ENCODE measurements at regions not wholly inside any gene's neighbourhood (a gene's known extent, or its start where the extent isn't known, plus 50 kb on each side); places are given as distances from the start of the nearest gene placed in this dataset.
A peak's percentile ranks its signal among the peaks of the same experiment; 100 is the strongest.

GRCh38 chr1:55974714-55975441 is 604.5 kb downstream of the PLPP3 start:
- DNase-seq, result no peak
- H4K91ac ChIP-seq (ENCODE audit: low read length), result no peak overlapping the region
- H3K18ac ChIP-seq (ENCODE audit: low read depth in 1 of 2, low read length in 2 of 2), result peak overlapping the region in 1 of 2 experiments; percentile 13
- H3K27ac ChIP-seq (ENCODE audit: low read length, poor library complexity, severe bottlenecking), result no peak overlapping the region
- peak overlapping the region; percentile 19 for H3K9ac ChIP-seq (ENCODE audit: low read length)
- no peak overlapping the region for H2BK5ac ChIP-seq (ENCODE audit: low read depth, low read length, poor library complexity, severe bottlenecking)
- no peak overlapping the region for H3K4ac ChIP-seq (ENCODE audit: low read depth in 1 of 2, low read length in 2 of 2)
- no peak overlapping the region for H2AFZ ChIP-seq (ENCODE audit: low read depth, low read length)
- H2BK15ac ChIP-seq (ENCODE audit: low read depth, poor library complexity, severe bottlenecking), result no peak overlapping the region
- peaks cover 5% of the 10 kb centered on the region for H3K9me3 ChIP-seq (ENCODE audit: control insufficient read depth, low read length)
- no peaks in the 10 kb centered on the region for H3K36me3 ChIP-seq (ENCODE audit: control insufficient read depth in 1 of 2, insufficient read depth in 2 of 2, low read depth in 1 of 2, low read length in 2 of 2)
- no peak overlapping the region for H2AK5ac ChIP-seq (ENCODE audit: low read length, severe bottlenecking)
- no peak overlapping the region for H3K4me3 ChIP-seq (ENCODE audit: insufficient read depth in 1 of 2, low read depth in 1 of 2, low read length in 2 of 2)
- peak overlapping the region in 1 of 2 experiments; percentile 1 for H2BK12ac ChIP-seq (ENCODE audit: low read length in 2 of 2)
- H3K23ac ChIP-seq (ENCODE audit: low read length in 2 of 2), result no peak overlapping the region
- H4K8ac ChIP-seq (ENCODE audit: low read length), result no peak overlapping the region
- no peak overlapping the region for H3K14ac ChIP-seq (ENCODE audit: low read length in 2 of 2)
- no CpG with 5 or more reads among the region's 1 CpG for WGBS
- no peaks in the 10 kb centered on the region for H3K27me3 ChIP-seq (ENCODE audit: control insufficient read depth in 1 of 2, insufficient read depth in 1 of 2, low read length in 2 of 2)
- no peak overlapping the region for H2BK120ac ChIP-seq (ENCODE audit: low read depth, low read length)
- no peaks in the 10 kb centered on the region for H3K79me1 ChIP-seq (replicated peaks; ENCODE audit: low read length, poor library complexity, severe bottlenecking)
- no peaks in the 10 kb centered on the region for H3K4me1 ChIP-seq (ENCODE audit: control insufficient read depth, insufficient read depth, low read depth, low read length)
- no peak overlapping the region for H3K4me2 ChIP-seq (ENCODE audit: low read length, poor library complexity, severe bottlenecking)

GRCh38 chr1:55970526-55971110 is 608.7 kb downstream of the PLPP3 start:
- no peak overlapping the region for H2BK120ac ChIP-seq (ENCODE audit: low read depth, low read length)
- no peak overlapping the region for H3K18ac ChIP-seq (ENCODE audit: low read depth in 1 of 2, low read length in 2 of 2)
- H3K27ac ChIP-seq (ENCODE audit: low read length, poor library complexity, severe bottlenecking), result no peak overlapping the region
- H2AFZ ChIP-seq (ENCODE audit: low read depth, low read length), result no peak overlapping the region
- H3K27me3 ChIP-seq (ENCODE audit: control insufficient read depth in 1 of 2, insufficient read depth in 1 of 2, low read length in 2 of 2), result no peaks in the 10 kb centered on the region
- H3K4ac ChIP-seq (ENCODE audit: low read depth in 1 of 2, low read length in 2 of 2), result no peak overlapping the region
- H2AK5ac ChIP-seq (ENCODE audit: low read length, severe bottlenecking), result no peak overlapping the region
- H3K36me3 ChIP-seq (ENCODE audit: control insufficient read depth in 1 of 2, insufficient read depth in 2 of 2, low read depth in 1 of 2, low read length in 2 of 2), result no peaks in the 10 kb centered on the region
- no peak overlapping the region for H3K4me2 ChIP-seq (ENCODE audit: low read length, poor library complexity, severe bottlenecking)
- no peaks in the 10 kb centered on the region for H3K79me1 ChIP-seq (replicated peaks; ENCODE audit: low read length, poor library complexity, severe bottlenecking)
- no peaks in the 10 kb centered on the region for H3K4me1 ChIP-seq (ENCODE audit: control insufficient read depth, insufficient read depth, low read depth, low read length)
- H3K9me3 ChIP-seq (ENCODE audit: control insufficient read depth, low read length), result no peaks in the 10 kb centered on the region
- H3K4me3 ChIP-seq (ENCODE audit: insufficient read depth in 1 of 2, low read depth in 1 of 2, low read length in 2 of 2), result no peak overlapping the region
- H2BK15ac ChIP-seq (ENCODE audit: low read depth, poor library complexity, severe bottlenecking), result no peak overlapping the region
- H2BK12ac ChIP-seq (ENCODE audit: low read length in 2 of 2), result no peak overlapping the region
- DNase-seq, result peak; percentile 78
- no peak overlapping the region for H3K14ac ChIP-seq (ENCODE audit: low read length in 2 of 2)
- H2BK5ac ChIP-seq (ENCODE audit: low read depth, low read length, poor library complexity, severe bottlenecking), result no peak overlapping the region
- H3K23ac ChIP-seq (ENCODE audit: low read length in 2 of 2), result no peak overlapping the region
- no peak overlapping the region for H4K91ac ChIP-seq (ENCODE audit: low read length)
- H3K9ac ChIP-seq (ENCODE audit: low read length), result peak overlapping the region; percentile 39
- no peak overlapping the region for H4K8ac ChIP-seq (ENCODE audit: low read length)

GRCh38 chr1:55969322-55969721 is 610.0 kb downstream of the PLPP3 start:
- Histone ChIP-seq H3K4me1 (ENCODE audit: control insufficient read depth, insufficient read depth, low read depth, low read length) (no peaks in the 10 kb centered on the region), H3K79me1 (replicated peaks; ENCODE audit: low read length, poor library complexity, severe bottlenecking) (no peaks in the 10 kb centered on the region), H2BK5ac (ENCODE audit: low read depth, low read length, poor library complexity, severe bottlenecking) (no peak overlapping the region), H3K4ac (ENCODE audit: low read depth in 1 of 2, low read length in 2 of 2) (no peak overlapping the region), H2BK12ac (ENCODE audit: low read length in 2 of 2) (no peak overlapping the region), H3K27me3 (ENCODE audit: control insufficient read depth in 1 of 2, insufficient read depth in 1 of 2, low read length in 2 of 2) (no peaks in the 10 kb centered on the region), H3K27ac (ENCODE audit: low read length, poor library complexity, severe bottlenecking) (no peak overlapping the region), H4K8ac (ENCODE audit: low read length) (no peak overlapping the region), H2AFZ (ENCODE audit: low read depth, low read length) (no peak overlapping the region), H3K9me3 (ENCODE audit: control insufficient read depth, low read length) (no peaks in the 10 kb centered on the region), H3K18ac (ENCODE audit: low read depth in 1 of 2, low read length in 2 of 2) (no peak overlapping the region), H2AK5ac (ENCODE audit: low read length, severe bottlenecking) (no peak overlapping the region), H3K36me3 (ENCODE audit: control insufficient read depth in 1 of 2, insufficient read depth in 2 of 2, low read depth in 1 of 2, low read length in 2 of 2) (peaks cover 0 to 2% of the 10 kb centered on the region in 2 experiments), H3K4me3 (ENCODE audit: insufficient read depth in 1 of 2, low read depth in 1 of 2, low read length in 2 of 2) (no peak overlapping the region), H4K91ac (ENCODE audit: low read length) (no peak overlapping the region), H2BK120ac (ENCODE audit: low read depth, low read length) (no peak overlapping the region), H2BK15ac (ENCODE audit: low read depth, poor library complexity, severe bottlenecking) (no peak overlapping the region), H3K14ac (ENCODE audit: low read length in 2 of 2) (no peak overlapping the region), H3K23ac (ENCODE audit: low read length in 2 of 2) (no peak overlapping the region), H3K4me2 (ENCODE audit: low read length, poor library complexity, severe bottlenecking) (no peak overlapping the region), H3K9ac (ENCODE audit: low read length) (no peak overlapping the region)
- no peak for DNase-seq

- Histone ChIP-seq H2AFZ (ENCODE audit: low read depth, low read length) (no peak overlapping the region), H4K8ac (ENCODE audit: low read length) (no peak overlapping the region), H3K14ac (ENCODE audit: low read length in 2 of 2) (no peak overlapping the region), H3K79me1 (replicated peaks; ENCODE audit: low read length, poor library complexity, severe bottlenecking) (no peaks in the 10 kb centered on the region), H3K4ac (ENCODE audit: low read depth in 1 of 2, low read length in 2 of 2) (no peak overlapping the region), H3K36me3 (ENCODE audit: control insufficient read depth in 1 of 2, insufficient read depth in 2 of 2, low read depth in 1 of 2, low read length in 2 of 2) (peaks cover 0 to 8% of the 10 kb centered on the region in 2 experiments), H4K91ac (ENCODE audit: low read length) (no peak overlapping the region), H2BK120ac (ENCODE audit: low read depth, low read length) (no peak overlapping the region), H3K4me2 (ENCODE audit: low read length, poor library complexity, severe bottlenecking) (no peak overlapping the region), H3K27me3 (ENCODE audit: control insufficient read depth in 1 of 2, insufficient read depth in 1 of 2, low read length in 2 of 2) (no peaks in the 10 kb centered on the region), H2BK15ac (ENCODE audit: low read depth, poor library complexity, severe bottlenecking) (no peak overlapping the region), H3K9me3 (ENCODE audit: control insufficient read depth, low read length) (no peaks in the 10 kb centered on the region), H3K23ac (ENCODE audit: low read length in 2 of 2) (no peak overlapping the region), H2AK5ac (ENCODE audit: low read length, severe bottlenecking) (no peak overlapping the region), H3K18ac (ENCODE audit: low read depth in 1 of 2, low read length in 2 of 2) (no peak overlapping the region), H3K9ac (ENCODE audit: low read length) (no peak overlapping the region), H3K27ac (ENCODE audit: low read length, poor library complexity, severe bottlenecking) (no peak overlapping the region), H3K4me3 (ENCODE audit: insufficient read depth in 1 of 2, low read depth in 1 of 2, low read length in 2 of 2) (no peak overlapping the region), H3K4me1 (ENCODE audit: control insufficient read depth, insufficient read depth, low read depth, low read length) (no peaks in the 10 kb centered on the region), H2BK5ac (ENCODE audit: low read depth, low read length, poor library complexity, severe bottlenecking) (no peak overlapping the region), H2BK12ac (ENCODE audit: low read length in 2 of 2) (no peak overlapping the region)
- WGBS, result 95% methylated on average over 4 of the region's 7 CpGs
- DNase-seq, result no peak
Measured at GRCh38 chr1:55968661-55969060, 610.7 kb downstream of the PLPP3 start.
